HCT116 (cell line): ENCODE measurements at regions not wholly inside any gene's neighbourhood (a gene's known extent, or its start where the extent isn't known, plus 50 kb on each side); places are given as distances from the start of the nearest gene placed in this dataset.

Source experiments
- ATAC-seq: fragments of 200-7000 bp; cut with Tn5 transposase; 2 replicates; pipeline ENCODE4 v1.9.1; 2020; ENCODE audit warnings: mild to moderate bottlenecking, moderate library complexity
- BruUV-seq: library from RNA; stranded (reverse); fragments of 400-500 nt; replicated peaks from 2 replicates; lab custom pipeline; 2021; lab: Mats Ljungman, UMichigan
- CTCF ChIA-PET: fragments of 300-600 bp; sonication (Branson Sonifier 250); formaldehyde crosslinking; loops from one replicate; lab custom pipeline; 2021; ENCODE audit warnings: antibody characterized with exemption; lab: Charles Lee
- POLR2A ChIA-PET: fragments of 300-600, 350-600 bp; sonication (Branson Sonifier 250); formaldehyde crosslinking; loops from one replicate; lab custom pipeline; 2021; ENCODE audit warnings: antibody characterized with exemption; lab: Charles Lee
- RAD21 ChIA-PET, 2 experiments: fragments of 300-600 bp; sonication (Branson Sonifier 250); formaldehyde crosslinking; loops; one replicate each; lab custom pipeline; 2023; ENCODE audit warnings: low total read pairs in 2 of 2; ENCODE audit not compliant: uncharacterized antibody in 2 of 2, unreplicated experiment in 2 of 2, low non-redundant PET in 1 of 2; lab: Charles Lee
- DNase-seq: peaks from one replicate; pipeline ENCODE4 v3.0.0-alpha.2; 2010; ENCODE audit warnings: low read depth, low spot score
- H2AFZ ChIP-seq: fragments of 200-600 bp; shearing (Covaris generic), sonication (generic); 2 replicates; pipeline ENCODE4 v1.6.1; 2017; ENCODE audit warnings: low read depth, mixed run types, mixed read lengths, antibody characterized with exemption, low read length; ENCODE audit not compliant: poor library complexity, severe bottlenecking
- H3K27ac ChIP-seq: 2 replicates; pipeline ENCODE4 v1.5.1; 2012; ENCODE audit warnings: low read depth, low read length
- H3K27me3 ChIP-seq: fragments of 200-600 bp; sonication (generic); 2 replicates; pipeline ENCODE4 v1.6.1; 2016; ENCODE audit warnings: mixed run types, low read length, mixed read lengths; ENCODE audit not compliant: insufficient read depth
- H3K36me3 ChIP-seq, 2 experiments: fragments of 200-500 bp in 1 of 2; fragments of 200-600 bp in 1 of 2; sonication (Bioruptor generic) in 1 of 2; sonication (generic) in 1 of 2; 2 replicates each; pipeline versions ENCODE4 v1.5.1 to v1.6.1; 2014 to 2016; ENCODE audit warnings: low read length in 2 of 2, inconsistent platforms in 1 of 2, mixed read lengths in 1 of 2, mixed run types in 1 of 2; ENCODE audit not compliant: insufficient read depth in 2 of 2, control insufficient read depth in 1 of 2
- H3K4me1 ChIP-seq, 2 experiments: fragments of 200-600 bp in 1 of 2; sonication (generic) in 1 of 2; 2 replicates each; pipeline versions ENCODE4 v1.5.1 to v1.6.1; 2012 to 2017; ENCODE audit warnings: low read length in 2 of 2, inconsistent platforms in 1 of 2, mild to moderate bottlenecking in 1 of 2, mixed read lengths in 1 of 2, mixed run types in 1 of 2, moderate library complexity in 1 of 2; ENCODE audit not compliant: insufficient read depth in 2 of 2, control insufficient read depth in 1 of 2
- H3K4me2 ChIP-seq: fragments of 200-600 bp; sonication (generic); 2 replicates; pipeline ENCODE4 v1.6.1; 2017; ENCODE audit warnings: mixed run types, low read length, mixed read lengths
- H3K4me3 ChIP-seq, 2 experiments: fragments of 200-600 bp in 1 of 2; sonication (generic) in 1 of 2; replicated peaks in 1 of 2; 2 replicates each; pipeline ENCODE4 v1.5.1; 2011 to 2016; ENCODE audit warnings: low read length in 2 of 2, control low read depth in 1 of 2, low read depth in 1 of 2, mild to moderate bottlenecking in 1 of 2, mixed read lengths in 1 of 2, mixed run types in 1 of 2
- H3K79me2 ChIP-seq: fragments of 200-600 bp; sonication (generic); 2 replicates; pipeline ENCODE4 v1.6.1; 2017; ENCODE audit warnings: mild to moderate bottlenecking, mixed run types, low read length, moderate library complexity, mixed read lengths; ENCODE audit not compliant: insufficient read depth
- H3K9ac ChIP-seq: fragments of 200-600 bp; sonication (generic); 2 replicates; pipeline ENCODE4 v1.6.1; 2016; ENCODE audit warnings: low read length, mixed read lengths
- H3K9me2 ChIP-seq: fragments of 200-600 bp; sonication (generic), shearing (Covaris generic); 2 replicates; pipeline ENCODE4 v1.6.1; 2017; ENCODE audit warnings: mixed run types, mild to moderate bottlenecking, moderate library complexity; ENCODE audit not compliant: insufficient read depth
- H3K9me3 ChIP-seq, 2 experiments: fragments of 200-500 bp in 1 of 2; fragments of 200-600 bp in 1 of 2; sonication (Bioruptor generic) in 1 of 2; sonication (generic) in 1 of 2; 2 replicates each; pipeline ENCODE4 v1.6.1; 2014 to 2017; ENCODE audit warnings: low read length in 2 of 2, mixed read lengths in 2 of 2, inconsistent platforms in 1 of 2, low read depth in 1 of 2, mild to moderate bottlenecking in 1 of 2, mixed run types in 1 of 2, moderate library complexity in 1 of 2; ENCODE audit not compliant: control insufficient read depth in 1 of 2, insufficient read depth in 1 of 2
- H4K20me1 ChIP-seq: fragments of 200-600 bp; sonication (generic), shearing (Covaris generic); 2 replicates; pipeline ENCODE4 v1.6.1; 2017; ENCODE audit warnings: mixed run types, mild to moderate bottlenecking, moderate library complexity; ENCODE audit not compliant: insufficient read depth
- CTCF ChIP-seq, 3 experiments: fragments of 200-600 bp in 1 of 3; sonication (generic) in 1 of 3; IDR thresholded peaks in 2 of 3; conservative IDR thresholded peaks in 1 of 3; 2 replicates each; pipeline ENCODE4 v1.5.1; 2012 to 2017; ENCODE audit warnings: low read depth in 2 of 3, low read length in 2 of 3, antibody characterized with exemption in 1 of 3, borderline replicate concordance in 1 of 3, control low read depth in 1 of 3, mild to moderate bottlenecking in 1 of 3, mixed read lengths in 1 of 3, mixed run types in 1 of 3, moderate library complexity in 1 of 3; ENCODE audit not compliant: insufficient read depth in 1 of 3
- ELF1 ChIP-seq: IDR thresholded peaks from 2 replicates; pipeline ENCODE4 v1.6.1; 2012; ENCODE audit warnings: low read depth, borderline replicate concordance
- JUND ChIP-seq: IDR thresholded peaks from 2 replicates; pipeline ENCODE4 v1.6.1; 2012
- MAX ChIP-seq: IDR thresholded peaks from 2 replicates; pipeline ENCODE4 v1.6.1; 2012
- SP1 ChIP-seq: IDR thresholded peaks from 2 replicates; pipeline ENCODE4 v1.6.1; 2012; ENCODE audit warnings: low read depth
- TCF7L2 ChIP-seq: IDR thresholded peaks from 2 replicates; pipeline ENCODE4 v1.7.0; 2011; ENCODE audit warnings: borderline replicate concordance, inconsistent platforms; ENCODE audit not compliant: insufficient read depth, insufficient read length; ENCODE audit errors: extremely low read depth
- ZNF274 ChIP-seq: fragments of 200-500 bp; sonication (Bioruptor generic); IDR thresholded peaks from 2 replicates; pipeline ENCODE4 v1.6.1; 2014; ENCODE audit warnings: mild to moderate bottlenecking, low read depth, low read length, inconsistent platforms
- intact Hi-C: fragments of 100-400 bp; cut with micrococcal nuclease; formaldehyde crosslinking; loops from 2 replicates; pipeline ENCODE4 v1.10.0; 2022

DNA sequence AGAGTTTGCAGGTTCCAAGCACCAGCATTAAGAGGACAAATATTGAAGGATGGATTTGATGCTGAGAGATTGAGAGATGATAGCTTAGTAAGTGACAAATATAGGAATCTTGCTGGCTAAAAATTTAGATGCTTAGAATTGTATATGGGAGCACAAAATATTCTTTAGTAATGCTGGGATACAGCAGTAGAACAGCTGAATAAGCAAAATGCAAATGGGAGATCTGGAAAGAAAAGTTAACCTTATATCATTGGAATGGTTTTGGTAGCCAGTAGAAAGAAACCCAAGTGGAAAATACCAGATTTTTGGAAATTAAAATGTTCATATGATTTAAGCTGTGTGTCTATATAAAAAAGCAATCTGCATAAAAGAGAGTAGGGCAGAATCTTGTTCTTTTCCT, 308.6 kb upstream of the CPEB2 start:
- Histone ChIP-seq H3K9me2 (no peaks in the 10 kb centered on the region), H3K4me1 (no peaks in the 10 kb centered on the region), H2AFZ (no peak overlapping the region), H3K27me3 (no peaks in the 10 kb centered on the region), H3K36me3 (no peaks in the 10 kb centered on the region), H3K4me3 (no peak overlapping the region), H3K9me3 (no peaks in the 10 kb centered on the region), H4K20me1 (no peaks in the 10 kb centered on the region), H3K9ac (no peak overlapping the region), H3K4me2 (no peak overlapping the region), H3K79me2 (no peaks in the 10 kb centered on the region), H3K27ac (no peak overlapping the region)
- ChIA-PET RAD21 (no interaction called here), POLR2A (no interaction called here), CTCF (no interaction called here)
- BruUV-seq, result no TSS peak
- no peak for DNase-seq
- intact Hi-C loops, result no loop called here
- no peak for ATAC-seq
- no peak for TF ChIP-seq MAX
- no peak for TF ChIP-seq ZNF274
- TF ChIP-seq SP1, result no peak
- TF ChIP-seq CTCF (IDR thresholded peaks at IDR 0.05 in 2 of 3, conservative IDR thresholded peaks at IDR 0.05 in 1 of 3; ENCODE audit: borderline replicate concordance in 1 of 3, insufficient read depth in 1 of 3, low read depth in 2 of 3, low read length in 2 of 3), result no peak
- TF ChIP-seq TCF7L2, result no peak
- TF ChIP-seq ELF1, result no peak
- no peak for TF ChIP-seq JUND
- TF ChIP-seq, all 23 proteins: peak for 0
